HG03457 (cell line): ENCODE measurements at regions not wholly inside any gene's neighbourhood (a gene's known extent, or its start where the extent isn't known, plus 50 kb on each side); places are given as distances from the start of the nearest gene placed in this dataset.
"Not testable (repeated sequence)": the region's sequence is repeated elsewhere in the genome, so short reads cannot be mapped to it uniquely, and the experiment has no call there.

ENCODE experiments used
- ATAC-seq: cut with Tn5 transposase; IDR thresholded peaks from one replicate; pipeline ENCODE4 v1.9.1; 2021; ENCODE audit warnings: moderate number of reproducible peaks; ENCODE audit not compliant: unreplicated experiment

DNA sequence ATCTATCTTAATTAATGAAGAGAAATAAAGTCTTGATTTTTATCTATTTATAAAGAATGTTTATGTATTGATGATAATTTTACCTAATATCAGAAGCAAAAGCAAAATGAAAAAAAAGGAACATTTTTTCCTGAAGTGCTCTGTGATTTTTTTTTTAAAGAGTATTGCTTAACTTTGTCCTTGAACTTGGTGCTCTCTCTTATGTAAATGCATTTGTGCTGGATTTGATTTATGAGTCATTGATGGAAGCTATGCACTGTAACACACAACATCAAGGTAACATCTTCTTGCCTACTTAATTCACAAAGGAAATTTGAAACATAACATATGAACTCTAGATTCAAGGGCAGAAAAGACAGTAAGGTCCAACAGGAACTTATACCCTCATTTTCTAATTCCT, 312.9 kb upstream of the CDH19 start:
- ATAC-seq, result no peak

DNA sequence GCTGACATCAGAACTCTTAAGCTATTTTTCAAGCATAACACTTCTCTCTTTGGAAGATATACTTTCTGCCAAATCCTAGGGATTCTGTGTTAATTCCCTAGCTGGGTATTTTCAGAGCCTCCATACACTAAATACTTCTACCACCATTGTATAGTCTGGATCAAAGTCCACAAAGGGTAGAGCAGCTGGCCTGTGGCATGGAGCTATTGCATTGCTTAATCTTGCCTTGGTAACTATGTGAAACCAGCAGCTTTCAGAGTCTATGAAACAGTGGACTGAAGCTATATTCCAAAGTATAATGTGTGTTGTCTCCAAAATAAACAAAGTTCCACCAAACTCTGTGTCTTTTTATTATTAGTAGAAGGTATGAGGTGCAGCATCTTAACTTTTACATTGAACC, 296.9 kb upstream of the CDH19 start:
- ATAC-seq, result no peak

DNA sequence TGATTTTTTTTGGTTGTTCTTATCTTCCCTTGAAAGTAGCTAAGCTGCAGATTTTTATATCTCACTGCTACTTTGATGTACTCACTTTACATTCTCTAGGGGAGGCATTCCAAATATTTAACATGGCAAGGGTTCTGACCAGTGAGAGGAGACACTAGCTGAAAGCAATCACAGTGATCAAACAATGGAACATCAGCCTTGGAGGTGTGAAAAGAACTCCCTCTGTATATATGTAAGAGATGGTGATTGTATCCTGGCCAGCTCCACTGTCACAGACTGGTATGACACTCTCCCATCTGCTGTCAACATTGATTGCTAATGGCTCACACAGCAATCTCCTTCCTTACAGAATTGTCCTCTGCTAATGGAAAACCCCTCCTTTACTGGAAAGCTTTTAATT, 291.7 kb upstream of the CDH19 start:
- no peak for ATAC-seq

DNA sequence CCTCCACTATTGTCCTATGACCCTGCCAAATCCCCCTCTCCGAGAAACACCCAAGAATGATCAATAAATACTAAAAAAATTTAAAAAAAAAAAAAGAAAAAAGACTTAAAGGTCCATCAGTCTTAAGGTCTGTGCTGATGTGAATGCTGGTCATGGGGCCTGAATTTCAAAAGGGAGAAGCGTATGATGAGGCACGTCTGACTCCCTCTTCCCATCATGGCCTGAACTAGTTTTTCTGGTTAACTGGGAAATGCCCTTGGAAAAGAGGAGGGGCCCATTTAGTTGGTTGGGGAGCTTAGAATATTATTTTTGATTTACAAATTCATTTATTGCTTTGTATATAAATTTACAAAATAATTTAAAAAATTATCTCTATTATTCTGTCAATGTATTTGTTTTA, 291.0 kb upstream of the CDH19 start:
- ATAC-seq, result no peak

DNA sequence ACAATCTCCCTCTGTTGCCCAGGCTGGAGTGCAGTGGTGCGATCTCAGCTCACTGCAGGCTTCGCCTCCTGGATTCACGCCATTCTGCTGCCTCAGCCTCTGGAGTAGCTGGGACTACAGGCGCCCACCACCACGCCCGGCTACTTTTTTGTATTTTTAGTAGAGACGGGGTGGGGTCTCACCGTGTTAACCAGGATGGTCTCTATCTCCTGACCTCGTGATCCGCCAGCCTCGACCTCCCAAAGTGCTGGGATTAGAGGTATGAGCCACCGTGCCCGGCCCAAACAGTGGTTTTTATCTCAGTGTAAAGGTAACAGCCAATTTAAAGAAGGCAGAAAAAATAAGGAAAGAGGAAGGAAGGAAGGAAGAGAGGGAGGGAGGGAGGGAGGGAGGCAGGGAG, 288.5 kb upstream of the CDH19 start:
- not testable (repeated sequence) for ATAC-seq

DNA sequence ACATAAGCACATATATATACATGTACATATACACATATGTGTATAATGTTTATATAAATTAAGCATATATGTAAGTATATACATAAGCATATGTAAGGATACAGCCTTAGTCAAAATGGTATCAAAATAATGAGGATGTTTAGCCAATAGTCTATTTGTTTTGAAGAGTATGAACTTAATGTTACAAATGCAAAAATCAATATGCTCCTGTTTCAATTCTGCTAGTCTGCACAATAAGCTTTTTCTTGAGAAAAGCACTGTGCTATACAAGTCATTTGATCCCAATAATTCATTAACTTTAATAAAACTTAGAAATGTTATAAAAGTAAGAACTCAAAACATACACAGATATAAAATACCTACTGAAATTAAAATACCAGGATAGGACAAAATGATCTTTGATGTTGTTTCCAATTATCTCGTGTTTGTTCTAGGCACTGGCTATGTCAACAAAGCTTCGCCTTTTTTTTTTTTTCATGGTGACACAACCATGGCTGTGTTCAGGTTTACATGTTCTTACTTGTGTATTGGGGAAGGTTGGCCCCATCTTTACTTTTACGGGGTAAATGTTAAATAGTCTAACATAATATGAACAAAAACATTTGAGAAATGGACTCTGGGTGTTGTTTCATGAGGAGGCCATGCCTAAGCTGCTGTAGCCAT, 271.1 kb upstream of the CDH19 start:
- ATAC-seq, result no peak

DNA sequence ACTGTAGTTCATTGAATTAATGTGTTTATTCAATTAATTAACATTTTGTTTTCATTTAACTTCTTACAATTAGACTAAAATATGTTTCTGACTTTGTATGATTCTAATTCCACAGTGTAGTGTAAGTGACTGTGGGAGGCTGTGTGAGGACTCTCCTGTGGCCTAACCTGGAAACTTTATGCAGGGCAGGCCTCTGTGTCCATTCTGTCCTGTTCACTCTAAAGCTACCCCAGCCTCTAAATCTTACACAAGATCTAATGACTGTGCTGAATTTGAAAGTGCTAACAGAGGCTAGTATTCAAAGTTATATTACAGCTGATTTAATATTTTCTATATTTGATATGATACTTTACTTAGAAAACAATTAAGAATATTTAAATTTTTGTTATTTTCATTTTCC, 270.5 kb upstream of the CDH19 start:
- no peak for ATAC-seq

GRCh38 chr18:66873899-66874298, 270.0 kb upstream of the CDH19 start:
- no peak for ATAC-seq

DNA sequence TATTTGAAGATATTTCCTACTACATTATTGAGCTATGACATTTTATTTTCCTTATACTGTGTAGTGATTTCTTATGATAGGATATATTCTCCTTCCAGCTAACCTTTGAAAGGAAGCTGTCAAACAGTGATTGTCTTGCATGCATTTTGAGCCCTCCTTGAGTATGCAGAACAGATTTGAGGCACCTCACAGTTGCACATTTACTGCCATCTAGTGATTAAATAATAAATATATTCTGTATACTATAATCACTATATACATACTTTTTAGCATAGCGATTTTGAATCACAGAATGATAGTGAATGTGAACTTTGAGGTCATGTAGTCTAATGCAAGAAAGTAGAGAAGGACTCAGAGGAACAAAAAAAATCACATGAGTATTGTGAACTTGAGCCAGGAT, 268.4 kb upstream of the CDH19 start:
- ATAC-seq, result no peak

GRCh38 chr18:66867653-66868052, 263.8 kb upstream of the CDH19 start:
- ATAC-seq, result no peak

DNA sequence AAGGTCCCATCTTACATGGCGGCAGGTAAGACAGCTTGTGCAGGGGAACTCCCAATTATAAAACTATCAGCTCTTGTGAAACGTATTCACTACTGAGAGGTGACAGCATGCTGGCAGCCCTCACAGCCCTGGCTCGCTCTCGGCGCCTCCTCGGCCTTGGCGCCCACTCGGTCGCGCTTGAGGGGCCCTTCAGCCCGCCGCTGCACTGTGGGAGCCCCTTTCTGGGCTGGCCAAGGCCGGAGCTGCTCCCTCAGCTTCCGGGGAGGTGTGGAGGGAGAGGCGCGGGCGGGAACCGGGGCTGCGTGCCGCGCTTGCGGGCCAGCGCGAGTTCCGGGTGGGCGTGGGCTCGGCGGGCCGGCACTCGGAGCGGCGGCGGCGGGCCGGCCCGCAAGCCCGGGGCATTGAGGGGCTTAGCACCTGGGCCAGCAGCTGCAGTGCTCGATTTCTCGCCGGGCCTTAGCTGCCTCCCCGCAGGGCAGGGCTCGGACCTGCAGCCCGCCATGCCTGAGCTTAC, 262.6 kb upstream of the CDH19 start:
- ATAC-seq, result not testable (repeated sequence)

GRCh38 chr18:66838340-66838987, 234.6 kb upstream of the CDH19 start:
- no peak for ATAC-seq

GRCh38 chr18:66833646-66834045, 229.8 kb upstream of the CDH19 start:
- ATAC-seq, result no peak

GRCh38 chr18:66826211-66826610, 222.3 kb upstream of the CDH19 start:
- no peak for ATAC-seq

DNA sequence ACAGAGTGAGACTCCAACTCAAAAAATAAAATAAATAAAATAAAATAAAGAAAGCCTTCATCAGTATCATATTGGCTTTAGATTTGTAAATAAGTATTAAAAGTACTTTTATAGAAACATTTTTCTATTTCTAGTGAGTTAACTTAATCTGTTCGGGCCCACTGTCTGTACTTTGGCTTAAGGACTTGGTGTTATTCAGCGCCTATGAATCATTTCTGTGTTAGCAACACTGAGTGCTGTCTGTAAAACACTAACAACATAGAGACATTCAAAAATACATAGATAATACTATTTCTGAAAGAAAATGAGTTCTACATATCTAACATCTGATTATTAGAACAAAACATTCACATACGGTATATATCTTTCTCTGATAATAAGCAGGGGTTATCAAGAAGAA, 221.5 kb upstream of the CDH19 start:
- ATAC-seq, result no peak

GRCh38 chr18:66819235-66819634, 215.3 kb upstream of the CDH19 start:
- ATAC-seq, result no peak

DNA sequence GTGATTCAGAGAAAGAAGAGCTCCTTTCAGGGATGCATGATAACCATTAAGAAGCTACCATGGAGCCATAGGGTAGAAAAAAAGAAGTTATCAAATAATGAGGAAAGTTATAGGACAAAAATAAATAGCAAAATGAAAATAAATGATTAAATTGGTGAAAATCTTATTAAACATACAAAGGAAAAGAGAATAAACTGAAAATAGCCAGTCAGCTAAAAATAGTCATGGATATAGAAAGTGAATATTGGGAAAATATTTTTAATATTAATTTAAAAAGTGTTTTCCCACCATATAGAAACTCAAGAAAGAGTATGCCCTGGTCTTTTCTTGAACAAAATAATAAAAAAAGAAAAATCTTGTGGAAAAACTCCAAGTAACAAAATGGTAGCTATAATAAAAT, 209.2 kb upstream of the CDH19 start:
- ATAC-seq, result no peak

GRCh38 chr18:66795051-66795450, 191.2 kb upstream of the CDH19 start:
- ATAC-seq, result no peak

- ATAC-seq, result no peak
Measured at GRCh38 chr18:66792466-66792865, 188.6 kb upstream of the CDH19 start.

- ATAC-seq, result no peak
Measured at GRCh38 chr18:66780609-66781008, 176.7 kb upstream of the CDH19 start.

DNA sequence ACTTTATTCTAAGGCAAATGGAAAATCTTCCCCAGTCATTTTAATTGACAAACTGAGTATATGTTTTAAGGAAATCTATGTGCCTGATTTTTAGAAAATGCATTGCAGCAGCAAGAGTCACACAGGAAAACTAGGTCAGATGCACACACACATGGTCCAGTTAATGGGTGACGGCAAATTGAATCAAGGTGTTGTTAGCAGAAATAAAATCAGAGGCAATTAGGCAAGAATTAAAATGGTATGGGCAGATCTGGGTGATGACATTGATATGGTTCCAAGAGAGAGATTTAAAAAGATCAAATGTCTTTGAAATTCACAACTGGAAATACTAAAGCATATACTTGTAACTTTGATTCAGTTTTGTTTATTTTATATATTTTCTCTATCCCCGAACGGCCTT, 174.2 kb upstream of the CDH19 start:
- no peak for ATAC-seq

GRCh38 chr18:66769375-66769774, 165.5 kb upstream of the CDH19 start:
- no peak for ATAC-seq

- ATAC-seq, result no peak
Measured at GRCh38 chr18:66764230-66764629, 160.3 kb upstream of the CDH19 start.
